ENCODE measurements at regions not wholly inside any gene's neighbourhood (a gene's known extent, or its start where the extent isn't known, plus 50 kb on each side); places are given as distances from the start of the nearest gene placed in this dataset.
"Not testable (repeated sequence)": the region's sequence is repeated elsewhere in the genome, so short reads cannot be mapped to it uniquely, and the experiment has no call there.

DNA sequence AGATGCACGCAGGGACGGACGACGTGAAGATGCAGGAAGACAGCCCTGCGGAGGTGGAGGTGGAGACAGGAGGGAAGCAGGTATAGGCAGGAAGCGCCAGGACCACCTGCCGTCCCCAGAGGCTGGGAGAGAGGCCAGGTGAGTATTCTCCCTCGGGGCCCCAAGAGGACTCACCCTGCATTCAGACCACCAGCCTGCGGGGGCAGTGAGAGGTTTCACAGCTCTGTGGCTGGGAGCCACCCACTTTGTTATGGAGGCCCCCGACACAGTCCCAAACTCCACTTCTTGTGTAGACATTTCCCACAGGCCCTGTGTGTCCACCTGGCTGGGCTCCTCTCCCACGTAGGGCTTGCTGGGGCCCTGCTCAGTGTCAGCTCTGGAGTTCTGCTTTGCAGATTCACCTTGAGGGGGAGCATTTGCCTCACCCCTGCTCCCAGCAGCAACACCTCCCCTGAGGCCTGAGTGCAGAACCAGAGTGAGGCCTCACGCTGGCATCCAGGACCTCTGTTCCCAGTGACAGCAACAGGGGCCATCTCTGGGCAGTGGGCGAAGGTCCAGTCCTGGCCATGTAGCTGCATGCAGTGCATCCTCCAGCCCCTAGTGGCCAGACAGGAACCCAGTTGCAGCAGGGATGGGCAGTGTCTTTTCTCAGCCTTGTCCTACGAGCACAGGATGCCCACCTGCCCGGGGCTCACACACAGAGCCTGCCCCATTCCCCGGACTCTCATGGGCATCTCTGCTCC, 119.4 kb upstream of the IQSEC1 start:
- H3K27me3 Mint-ChIP-seq: peaks cover 8% of the 10 kb centered on the region
- H3K9me3 Mint-ChIP-seq: peaks cover 10% of the 10 kb centered on the region
- no peak overlapping the region for H3K27ac Mint-ChIP-seq
- intact Hi-C loops (cut with micrococcal nuclease): no loop called here
- H3K4me1 Mint-ChIP-seq: peaks cover 25% of the 10 kb centered on the region
- no peak overlapping the region for H3K4me3 Mint-ChIP-seq
- DNase-seq: no peak
- peaks cover 2% of the 10 kb centered on the region for H3K36me3 Mint-ChIP-seq (ENCODE audit: low read depth)

GRCh38 chr3:13191016-13191415, 117.8 kb upstream of the IQSEC1 start:
- intact Hi-C loops (cut with micrococcal nuclease): no loop called here
- no peak for DNase-seq
- Mint-ChIP-seq H3K9me3 (peaks cover 10% of the 10 kb centered on the region), H3K4me3 (no peak overlapping the region), H3K27ac (no peak overlapping the region), H3K36me3 (ENCODE audit: low read depth) (peaks cover 2% of the 10 kb centered on the region), H3K4me1 (peaks cover 19% of the 10 kb centered on the region), H3K27me3 (peaks cover 9% of the 10 kb centered on the region)

GRCh38 chr3:13190378-13190765, 117.1 kb upstream of the IQSEC1 start:
- intact Hi-C loops (cut with micrococcal nuclease): no loop called here
- Mint-ChIP-seq H3K4me3 (no peak overlapping the region), H3K27ac (no peak overlapping the region), H3K4me1 (peaks cover 16% of the 10 kb centered on the region), H3K9me3 (peaks cover 10% of the 10 kb centered on the region), H3K27me3 (peaks cover 8% of the 10 kb centered on the region), H3K36me3 (ENCODE audit: low read depth) (peaks cover 2% of the 10 kb centered on the region)
- no peak for DNase-seq

DNA sequence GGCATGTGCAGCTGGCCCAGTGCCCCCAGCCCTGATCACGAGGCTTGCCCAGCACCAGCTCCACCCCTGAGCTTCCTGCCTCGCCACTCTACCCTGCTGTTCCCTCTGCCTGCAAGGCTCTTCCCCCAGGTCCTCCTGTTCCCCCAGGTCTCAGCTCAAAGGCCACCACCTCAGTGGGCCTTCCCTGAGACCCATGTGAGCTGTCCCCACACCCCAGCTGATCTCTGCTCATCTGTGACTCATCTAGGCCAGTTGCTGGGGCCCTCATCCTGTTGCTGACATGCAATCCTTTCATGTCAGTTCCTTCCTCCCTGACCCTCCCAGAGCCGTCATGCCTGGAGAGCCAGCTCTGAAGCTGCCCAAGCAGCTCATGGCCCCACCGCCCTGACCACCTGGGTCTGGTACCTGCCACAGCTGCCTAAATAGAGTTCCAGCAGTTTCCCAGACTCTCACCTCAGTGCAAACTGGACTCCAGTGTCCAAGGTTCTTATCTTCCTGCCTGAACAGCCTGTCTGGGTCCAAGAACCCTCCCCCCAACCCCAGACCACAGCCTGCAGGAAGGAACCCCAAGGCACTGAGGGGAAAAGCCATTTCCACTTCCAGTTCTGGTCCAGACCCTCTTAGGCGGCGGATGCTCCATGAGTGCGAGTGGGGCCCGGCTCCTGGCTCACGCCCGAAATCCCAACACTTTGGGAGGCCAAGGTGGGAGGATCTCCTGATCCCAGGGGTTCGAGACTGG, 116.6 kb upstream of the IQSEC1 start:
- Mint-ChIP-seq H3K4me1 (peaks cover 15% of the 10 kb centered on the region), H3K27ac (peak overlapping the region; percentile 68), H3K27me3 (peaks cover 5% of the 10 kb centered on the region), H3K9me3 (peaks cover 10% of the 10 kb centered on the region), H3K4me3 (peak overlapping the region; percentile 35), H3K36me3 (ENCODE audit: low read depth) (peaks cover 2% of the 10 kb centered on the region)
- intact Hi-C loops (cut with micrococcal nuclease): loop anchor here (1.0 kb wide), 1 partner anchor 31 kb away; no protein-coding TSS in a partner anchor
- peak; percentile 61 for DNase-seq

GRCh38 chr3:13188975-13189374, 115.7 kb upstream of the IQSEC1 start:
- H3K36me3 Mint-ChIP-seq (ENCODE audit: low read depth): peaks cover 2% of the 10 kb centered on the region
- peaks cover 7% of the 10 kb centered on the region for H3K27me3 Mint-ChIP-seq
- H3K4me1 Mint-ChIP-seq: peaks cover 13% of the 10 kb centered on the region
- H3K9me3 Mint-ChIP-seq: peaks cover 10% of the 10 kb centered on the region
- no peak overlapping the region for H3K27ac Mint-ChIP-seq
- DNase-seq: no peak
- H3K4me3 Mint-ChIP-seq: no peak overlapping the region
- intact Hi-C loops (cut with micrococcal nuclease): loop anchor here (1.0 kb wide), 1 partner anchor 30 kb away; no protein-coding TSS in a partner anchor

GRCh38 chr3:13188181-13188779, 115.1 kb upstream of the IQSEC1 start:
- peaks cover 2% of the 10 kb centered on the region for H3K36me3 Mint-ChIP-seq (ENCODE audit: low read depth)
- peaks cover 13% of the 10 kb centered on the region for H3K4me1 Mint-ChIP-seq
- H3K27me3 Mint-ChIP-seq: peaks cover 5% of the 10 kb centered on the region
- H3K27ac Mint-ChIP-seq: no peak overlapping the region
- DNase-seq: no peak
- peaks cover 10% of the 10 kb centered on the region for H3K9me3 Mint-ChIP-seq
- no peak overlapping the region for H3K4me3 Mint-ChIP-seq
- intact Hi-C loops (cut with micrococcal nuclease): no loop called here

- Mint-ChIP-seq H3K27ac (no peak overlapping the region), H3K36me3 (ENCODE audit: low read depth) (peaks cover 2% of the 10 kb centered on the region)
Observed at GRCh38 chr3:13187593-13187992, 114.4 kb upstream of the IQSEC1 start.

GRCh38 chr3:13186435-13186815, 113.2 kb upstream of the IQSEC1 start:
- peaks cover 13% of the 10 kb centered on the region for H3K4me1 Mint-ChIP-seq
- intact Hi-C loops (cut with micrococcal nuclease): no loop called here
- no peak for DNase-seq
- H3K27me3 Mint-ChIP-seq: peaks cover 5% of the 10 kb centered on the region
- no peak overlapping the region for H3K27ac Mint-ChIP-seq
- H3K9me3 Mint-ChIP-seq: peaks cover 10% of the 10 kb centered on the region
- H3K36me3 Mint-ChIP-seq (ENCODE audit: low read depth): peaks cover 2% of the 10 kb centered on the region
- no peak overlapping the region for H3K4me3 Mint-ChIP-seq

More at GRCh38 chr3:13187593-13187992, 114.4 kb upstream of the IQSEC1 start:
- peaks cover 10% of the 10 kb centered on the region for H3K9me3 Mint-ChIP-seq
- DNase-seq: no peak
- no peak overlapping the region for H3K4me3 Mint-ChIP-seq
- H3K27me3 Mint-ChIP-seq: peaks cover 5% of the 10 kb centered on the region
- H3K4me1 Mint-ChIP-seq: peaks cover 13% of the 10 kb centered on the region
- intact Hi-C loops (cut with micrococcal nuclease): no loop called here

GRCh38 chr3:13185737-13186434, 112.7 kb upstream of the IQSEC1 start:
- Mint-ChIP-seq H3K27ac (no peak overlapping the region), H3K36me3 (ENCODE audit: low read depth) (peaks cover 2% of the 10 kb centered on the region)
- intact Hi-C loops (cut with micrococcal nuclease): no loop called here

DNA sequence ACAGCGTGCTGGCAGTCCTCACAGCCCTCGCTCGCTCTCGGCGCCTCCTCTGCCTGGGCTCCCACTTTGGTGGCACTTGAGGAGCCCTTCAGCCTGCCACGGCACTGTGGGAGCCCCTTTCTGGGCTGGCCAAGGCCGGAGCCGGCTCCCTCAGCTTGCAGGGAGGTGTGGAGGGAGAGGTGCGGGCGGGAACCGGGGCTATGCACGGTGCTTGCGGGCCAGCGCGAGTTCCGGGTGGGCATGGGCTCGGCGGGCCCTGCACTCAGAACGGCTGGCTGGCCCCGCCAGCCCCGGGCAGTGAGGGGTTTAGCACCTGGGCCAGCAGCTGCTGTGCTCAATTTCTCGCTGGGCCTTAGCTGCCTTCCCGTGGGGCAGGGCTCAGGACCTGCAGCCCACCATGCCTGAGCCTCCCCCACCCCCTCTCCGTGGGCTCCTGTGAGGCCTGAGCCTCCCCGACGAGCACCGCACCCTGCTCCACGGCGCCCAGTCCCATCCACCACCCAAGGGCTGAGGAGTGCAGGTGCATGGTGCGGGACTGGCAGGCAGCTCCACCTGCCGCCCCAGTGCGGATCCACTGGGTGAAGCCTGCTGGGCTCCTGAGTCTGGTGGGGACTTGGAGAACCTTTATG, 106.5 kb upstream of the IQSEC1 start:
- H3K9me3 Mint-ChIP-seq: peaks cover 12% of the 10 kb centered on the region

More at GRCh38 chr3:13185737-13186434, 112.7 kb upstream of the IQSEC1 start:
- peaks cover 5% of the 10 kb centered on the region for H3K27me3 Mint-ChIP-seq
- no peak for DNase-seq
- peaks cover 10% of the 10 kb centered on the region for H3K9me3 Mint-ChIP-seq
- peaks cover 13% of the 10 kb centered on the region for H3K4me1 Mint-ChIP-seq
- H3K4me3 Mint-ChIP-seq: no peak overlapping the region

DNA sequence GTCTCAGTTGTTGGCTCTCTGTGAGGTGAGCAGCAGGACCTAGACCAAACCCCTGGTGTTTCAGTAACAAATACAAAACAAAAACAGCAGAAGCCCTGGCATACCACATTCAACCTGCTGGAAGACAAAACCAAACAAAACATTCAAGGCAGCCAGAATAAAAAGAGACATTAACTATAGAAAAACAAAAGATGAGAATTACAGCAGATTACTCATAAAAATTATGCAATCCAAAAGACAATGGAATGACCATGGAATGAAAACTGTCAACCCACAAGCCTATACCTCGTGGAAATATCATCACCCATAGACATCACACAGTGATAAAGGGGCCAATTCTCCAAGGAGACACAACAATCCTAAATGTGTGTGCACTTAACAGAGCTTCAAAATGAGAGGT, 106.0 kb upstream of the IQSEC1 start:
- intact Hi-C loops (cut with micrococcal nuclease): no loop called here
- no peak overlapping the region for H3K27ac Mint-ChIP-seq
- no peaks in the 10 kb centered on the region for H3K4me1 Mint-ChIP-seq
- peaks cover 12% of the 10 kb centered on the region for H3K9me3 Mint-ChIP-seq
- no peaks in the 10 kb centered on the region for H3K36me3 Mint-ChIP-seq (ENCODE audit: low read depth)
- H3K4me3 Mint-ChIP-seq: no peak overlapping the region
- H3K27me3 Mint-ChIP-seq: peaks cover 2% of the 10 kb centered on the region
- no peak for DNase-seq

More for the DNA sequence above, 106.5 kb upstream of the IQSEC1 start:
- H3K36me3 Mint-ChIP-seq (ENCODE audit: low read depth); H3K4me1 Mint-ChIP-seq; H3K4me3 Mint-ChIP-seq; H3K27ac Mint-ChIP-seq; H3K27me3 Mint-ChIP-seq; intact Hi-C loops (cut with micrococcal nuclease); DNase-seq: not testable (repeated sequence)

DNA sequence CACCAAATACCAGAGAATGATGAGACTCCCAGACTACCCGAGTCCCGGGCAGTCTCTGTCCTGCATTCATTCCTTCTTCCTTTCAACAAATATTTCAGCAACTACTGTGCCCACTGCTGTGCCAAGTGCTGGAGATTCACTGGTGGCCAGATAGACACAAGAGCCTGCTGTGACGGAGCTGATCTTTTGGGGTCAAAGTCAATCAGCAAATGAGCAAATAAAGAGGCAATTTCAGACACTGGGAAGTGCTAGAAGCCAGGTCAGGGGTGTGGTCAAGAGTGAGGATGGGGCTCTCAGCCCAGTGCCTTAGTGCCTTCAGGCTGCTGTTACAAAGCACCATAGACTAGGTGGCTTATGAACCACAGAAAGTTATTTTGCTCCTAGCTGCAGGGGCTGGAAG, 104.9 kb upstream of the IQSEC1 start:
- no peaks in the 10 kb centered on the region for H3K36me3 Mint-ChIP-seq (ENCODE audit: low read depth)
- peaks cover 2% of the 10 kb centered on the region for H3K27me3 Mint-ChIP-seq
- no peak overlapping the region for H3K27ac Mint-ChIP-seq
- intact Hi-C loops (cut with micrococcal nuclease): no loop called here
- DNase-seq: no peak
- no peak overlapping the region for H3K4me3 Mint-ChIP-seq
- H3K4me1 Mint-ChIP-seq: no peaks in the 10 kb centered on the region
- peaks cover 12% of the 10 kb centered on the region for H3K9me3 Mint-ChIP-seq

GRCh38 chr3:13177641-13178040, 104.4 kb upstream of the IQSEC1 start:
- H3K4me3 Mint-ChIP-seq: no peak overlapping the region
- H3K4me1 Mint-ChIP-seq: no peaks in the 10 kb centered on the region
- H3K27ac Mint-ChIP-seq: no peak overlapping the region
- peaks cover 2% of the 10 kb centered on the region for H3K27me3 Mint-ChIP-seq
- H3K36me3 Mint-ChIP-seq (ENCODE audit: low read depth): no peaks in the 10 kb centered on the region
- peaks cover 12% of the 10 kb centered on the region for H3K9me3 Mint-ChIP-seq
- DNase-seq: no peak
- intact Hi-C loops (cut with micrococcal nuclease): no loop called here
